ENCODE measurements at regions not wholly inside any gene's neighbourhood (a gene's known extent, or its start where the extent isn't known, plus 50 kb on each side); places are given as distances from the start of the nearest gene placed in this dataset.

DNA sequence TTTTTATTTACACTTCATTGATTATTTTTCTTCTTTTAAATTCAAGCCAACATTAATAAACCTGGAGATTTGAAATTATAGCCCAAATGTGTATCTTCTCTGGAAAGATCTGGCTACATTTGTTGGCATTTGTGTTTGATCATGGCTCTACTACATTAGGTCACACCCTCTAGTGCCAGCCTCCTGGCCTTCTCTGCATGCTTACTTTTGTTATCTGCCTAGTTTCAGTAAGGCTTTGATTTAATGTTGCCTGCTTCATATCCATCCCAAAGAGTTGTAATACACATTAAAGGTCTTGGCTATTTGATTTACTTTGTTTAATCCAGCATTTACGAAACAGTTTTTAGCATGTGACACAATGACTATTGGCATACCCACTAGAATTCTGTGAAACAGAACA lies 224.5 kb downstream of the TRAM1L1 start:
- TF ChIP-seq SIN3A (IDR thresholded peaks at IDR 0.05; ENCODE audit: borderline replicate concordance, insufficient read depth, low read length) (no peak), POLR2AphosphoS5 (IDR thresholded peaks at IDR 0.05; ENCODE audit: low read depth, low read length) (no peak), TAF1 (IDR thresholded peaks at IDR 0.05; ENCODE audit: borderline replicate concordance, insufficient read depth, low read length) (no peak), FOXP2 (optimal IDR thresholded peaks at IDR 0.05; ENCODE audit: borderline replicate concordance, extremely low read depth, extremely low read length, insufficient read depth) (no peak)

All from PFSK-1 (cell line).